GM23338 (cell line): ENCODE measurements at regions not wholly inside any gene's neighbourhood (a gene's known extent, or its start where the extent isn't known, plus 50 kb on each side); places are given as distances from the start of the nearest gene placed in this dataset.

Source experiments
- ATAC-seq: fragments of 200-7000 bp; cut with Tn5 transposase; 3 replicates; pipeline ENCODE4 v1.9.1; 2020
- DNase-seq: peaks from one replicate; pipeline ENCODE4 v3.0.0-alpha.2; 2015; ENCODE audit warnings: low spot score
- H2AFZ ChIP-seq: fragments of 200-600 bp; sonication (generic); 2 replicates; pipeline ENCODE4 v1.8.0; 2016; ENCODE audit warnings: antibody characterized with exemption, mild to moderate bottlenecking, moderate library complexity
- H3F3A ChIP-seq: fragments of 200-600 bp; sonication (generic); replicated peaks from 2 replicates; pipeline ENCODE4 v1.8.0; 2017; ENCODE audit warnings: antibody characterized with exemption, mixed run types, low read depth
- H3K27ac ChIP-seq: fragments of 200-600 bp; sonication (generic); 2 replicates; pipeline ENCODE4 v1.6.1; 2016; ENCODE audit warnings: low read depth
- H3K27me3 ChIP-seq: fragments of 200-600 bp; sonication (generic); 2 replicates; pipeline ENCODE4 v1.8.0; 2016; ENCODE audit warnings: mild to moderate bottlenecking, mixed run types, moderate library complexity; ENCODE audit not compliant: insufficient read depth
- H3K36me3 ChIP-seq: fragments of 200-600 bp; sonication (generic); 2 replicates; pipeline ENCODE4 v1.8.0; 2016; ENCODE audit warnings: mild to moderate bottlenecking; ENCODE audit not compliant: insufficient read depth
- H3K4me1 ChIP-seq: fragments of 200-600 bp; sonication (generic); 2 replicates; pipeline ENCODE4 v1.8.0; 2016; ENCODE audit warnings: mild to moderate bottlenecking, moderate library complexity; ENCODE audit not compliant: insufficient read depth
- H3K4me2 ChIP-seq: fragments of 200-600 bp; sonication (generic); 2 replicates; pipeline ENCODE4 v1.7.1; 2017; ENCODE audit warnings: mixed run types
- H3K4me3 ChIP-seq: fragments of 200-600 bp; sonication (generic); 2 replicates; pipeline ENCODE4 v1.6.1; 2016; ENCODE audit warnings: mixed run types
- H3K79me2 ChIP-seq: fragments of 200-600 bp; sonication (generic); replicated peaks from 2 replicates; pipeline ENCODE4 v1.8.0; 2017; ENCODE audit warnings: mild to moderate bottlenecking; ENCODE audit not compliant: insufficient read depth
- H3K9me2 ChIP-seq: fragments of 200-600 bp; sonication (generic); 2 replicates; pipeline ENCODE4 v1.8.0; 2017; ENCODE audit not compliant: insufficient read depth
- H4K20me1 ChIP-seq: fragments of 200-600 bp; sonication (generic); replicated peaks from 2 replicates; pipeline ENCODE4 v1.8.0; 2017; ENCODE audit warnings: mild to moderate bottlenecking; ENCODE audit not compliant: insufficient read depth
- H3K27ac Mint-ChIP-seq: 2 replicates; pipeline ENCODE4 v1.8.0; 2020; ENCODE audit warnings: inconsistent platforms, mild to moderate bottlenecking, moderate library complexity, mixed read lengths
- H3K27me3 Mint-ChIP-seq: 3 replicates; pipeline ENCODE4 v1.8.0; 2022; ENCODE audit warnings: low read depth, mild to moderate bottlenecking, moderate library complexity, mixed read lengths, inconsistent platforms; ENCODE audit not compliant: insufficient read depth, poor library complexity
- H3K36me3 Mint-ChIP-seq: 3 replicates; pipeline ENCODE4 v1.8.0; 2021; ENCODE audit warnings: low read depth, mild to moderate bottlenecking, inconsistent platforms, moderate library complexity, mixed read lengths
- H3K4me1 Mint-ChIP-seq: 3 replicates; pipeline ENCODE4 v1.8.0; 2020; ENCODE audit warnings: mild to moderate bottlenecking, inconsistent platforms, mixed read lengths
- H3K4me3 Mint-ChIP-seq: 3 replicates; pipeline ENCODE4 v1.8.0; 2021; ENCODE audit warnings: moderate library complexity, mild to moderate bottlenecking, inconsistent platforms, mixed read lengths
- H3K9me3 Mint-ChIP-seq: 3 replicates; pipeline ENCODE4 v1.8.0; 2020; ENCODE audit warnings: moderate library complexity, mild to moderate bottlenecking, inconsistent platforms, mixed read lengths
- ETS1 ChIP-seq: IDR thresholded peaks from 2 replicates; pipeline ENCODE4 v1.6.1; 2016; ENCODE audit warnings: antibody characterized with exemption
- NANOG ChIP-seq: IDR thresholded peaks from 2 replicates; pipeline ENCODE4 v1.6.1; 2016; ENCODE audit warnings: antibody characterized with exemption, borderline replicate concordance
- ZNF462 ChIP-seq: fragments of 250-450 bp; sonication (Bioruptor Pico); IDR thresholded peaks from 2 replicates; pipeline ENCODE4 v1.5.0; 2020; ENCODE audit warnings: mild to moderate bottlenecking, moderate library complexity

DNA sequence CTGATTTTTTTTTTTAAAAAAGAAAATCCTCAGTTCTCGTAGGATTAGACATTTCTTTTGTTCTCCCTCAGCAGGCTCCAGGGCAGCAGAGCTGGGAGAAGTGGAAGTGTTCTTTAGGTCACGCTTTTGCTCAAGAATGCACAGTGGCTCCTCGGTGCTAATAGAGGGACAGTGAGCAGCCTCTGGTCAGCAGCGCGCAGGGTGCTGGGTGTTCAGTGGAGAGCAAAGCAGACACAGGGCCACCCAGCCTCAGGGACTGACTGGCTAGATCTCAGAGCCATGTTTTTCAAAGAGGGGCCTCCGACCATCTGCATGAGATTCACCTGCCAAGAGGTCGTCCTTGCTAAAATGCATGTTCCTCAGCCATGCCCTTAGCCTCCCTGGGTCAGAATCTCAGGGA, 218.8 kb downstream of the HAUS1 start (continued):
- TF ChIP-seq ZNF462 (CRISPR knock-in tag) = no peak

DNA sequence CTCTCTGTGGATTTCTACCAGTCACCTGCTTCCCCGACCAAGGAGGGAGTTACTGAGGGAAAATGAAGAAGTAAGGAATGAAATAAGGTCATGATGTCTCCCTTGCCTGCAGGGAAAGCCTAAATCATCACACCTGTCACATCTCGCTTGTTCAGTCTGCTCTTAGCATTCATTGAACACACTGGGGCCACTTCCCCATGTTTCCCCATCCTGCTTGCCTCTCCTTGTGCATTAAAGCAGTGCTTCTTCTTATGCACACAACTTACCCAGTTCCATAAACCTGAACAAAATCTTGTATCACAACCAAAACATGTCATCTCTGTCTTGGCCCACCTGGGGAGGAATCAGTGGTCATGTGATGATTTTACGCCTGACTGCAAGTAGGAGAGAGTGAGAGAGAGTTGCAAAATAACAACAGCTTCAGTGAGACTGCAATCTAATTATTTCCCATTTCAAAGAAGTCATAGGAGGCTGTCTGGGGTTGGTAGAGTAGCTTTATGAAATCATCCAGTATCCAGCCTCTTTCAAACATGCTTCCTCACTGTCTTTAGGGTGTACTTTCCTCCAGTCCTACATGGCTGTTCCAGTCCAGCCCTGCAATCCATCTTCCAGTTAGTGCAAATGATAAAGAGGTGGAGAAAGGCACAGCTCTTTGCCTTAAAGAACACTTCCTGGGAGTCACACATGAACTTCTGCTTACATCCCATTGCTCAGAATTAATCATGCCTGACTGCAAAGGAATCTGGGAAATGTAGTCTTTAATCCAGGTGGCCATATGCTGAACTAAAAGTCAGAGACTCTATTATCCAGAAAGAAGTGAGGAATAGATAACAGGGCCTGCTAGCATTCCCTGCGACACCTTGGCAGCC, 220.1 kb downstream of the HAUS1 start:
- peak; percentile 76 for DNase-seq
- no peaks in the 10 kb centered on the region for H4K20me1 ChIP-seq
- Mint-ChIP-seq H3K4me1 (peaks cover 35% of the 10 kb centered on the region), H3K36me3 (no peaks in the 10 kb centered on the region), H3K4me3 (no peak overlapping the region), H3K9me3 (no peaks in the 10 kb centered on the region), H3K27me3 (peaks cover 2% of the 10 kb centered on the region), H3K27ac (peak overlapping the region; percentile 73)
- 0 out of 2 replicates have a peak, but pooled peaks cover under 1% of the 10 kb centered on the region for H3K9me2 ChIP-seq
- H3K79me2 ChIP-seq = no peaks in the 10 kb centered on the region
- H2AFZ ChIP-seq = peak overlapping the region; percentile 70
- H3K36me3 ChIP-seq = no peaks in the 10 kb centered on the region
- peaks cover 19% of the 10 kb centered on the region for H3K4me1 ChIP-seq
- no peaks in the 10 kb centered on the region for H3F3A ChIP-seq
- ATAC-seq = peak; percentile 53
- TF ChIP-seq ETS1 (peak; percentile 71; the same call in 1 of the 2 replicates), NANOG (no peak)
- H3K4me2 ChIP-seq = peak overlapping the region; percentile 50; the same call in 1 of the 2 replicates
- H3K27ac ChIP-seq = no peak overlapping the region
- H3K4me3 ChIP-seq = no peak overlapping the region
- no peaks in the 10 kb centered on the region for H3K27me3 ChIP-seq
